Heart right ventricle (tissue), 16 donors: ENCODE measurements at regions not wholly inside any gene's neighbourhood (a gene's known extent, or its start where the extent isn't known, plus 50 kb on each side); places are given as distances from the start of the nearest gene placed in this dataset.

Experiments used
- ATAC-seq, 8 donors: fragments of 200-7000 bp; cut with Tn5 transposase; one replicate each; pipeline ENCODE4 v1.9.1; 2020; ENCODE audit warnings: mild to moderate bottlenecking in 8 of 8, moderate library complexity in 8 of 8, moderate number of reproducible peaks in 1 of 8
- DNase-seq, 2 donors: peaks; one replicate each; pipeline ENCODE4 v3.0.0-alpha.2; 2020
- H3K27ac ChIP-seq, 10 donors: fragments of 200-600 bp; sonication (generic) in 2 of 10; one replicate each; pipeline versions ENCODE4 v1.5.0 to v1.8.0; 2020 to 2022; ENCODE audit warnings: mild to moderate bottlenecking in 3 of 10
- H3K27me3 ChIP-seq, 7 donors: fragments of 200-600 bp; one replicate each; pipeline ENCODE4 v1.8.0; 2021 to 2022; ENCODE audit warnings: mild to moderate bottlenecking in 2 of 7
- H3K36me3 ChIP-seq, 9 donors: fragments of 200-600 bp; sonication (generic) in 1 of 9; one replicate each; pipeline versions ENCODE4 v1.5.0 to v1.8.0; 2020 to 2022; ENCODE audit warnings: mild to moderate bottlenecking in 2 of 9
- H3K4me1 ChIP-seq, 9 donors: fragments of 200-600 bp; sonication (generic) in 1 of 9; one replicate each; pipeline versions ENCODE4 v1.5.0 to v1.8.0; 2020 to 2022; ENCODE audit warnings: mild to moderate bottlenecking in 4 of 9
- H3K4me3 ChIP-seq, 10 donors: fragments of 200-600 bp; sonication (generic) in 2 of 10; one replicate each; pipeline versions ENCODE4 v1.5.0 to v1.8.0; 2020 to 2022; ENCODE audit warnings: mild to moderate bottlenecking in 7 of 10, moderate library complexity in 2 of 10
- H3K9me3 ChIP-seq, 11 donors: fragments of 200-600 bp in 10 of 11; sonication (generic) in 2 of 11; one replicate each; pipeline versions ENCODE4 v1.5.0 to v1.8.0; 2013 to 2022; ENCODE audit warnings: mild to moderate bottlenecking in 2 of 11, control low read depth in 1 of 11, moderate library complexity in 1 of 11
- CTCF ChIP-seq, 9 donors: fragments of 200-600 bp; sonication (generic) in 2 of 9; IDR thresholded peaks; one replicate each; pipeline versions ENCODE4 v1.5.0 to v1.8.0; 2021 to 2022; ENCODE audit warnings: antibody characterized with exemption in 9 of 9, mild to moderate bottlenecking in 5 of 9, moderate library complexity in 1 of 9
- WGBS, 2 donors: extraction: QIAGEN DNeasy Blood & Tissue Kit; methylation state at CpG; one replicate each; pipeline ENCODE4 v1.1.7; 2013; ENCODE audit warnings: inconsistent platforms in 1 of 2; 5-methylcytosine and 5-hydroxymethylcytosine counted together
- intact Hi-C, 10 donors: fragments of 100-400 bp; cut with DNase I; formaldehyde crosslinking; loops; one replicate each; pipeline versions ENCODE4 v1.11.1 to v1.14.2; 2022
- donor health status: Arrhythmogenic right ventricular cardiomyopathy.
- donor health status: ischemic (EF 13 %, LVEDD 7.1; RV severe dilation, severe dysfunction).
- donor health status: healthy with polysubstance abuse.
- donor health status: DM: no; HTN: yes; CAD: no.
- donor health status: DM: no; HTN: no; CAD: no.
- donor health status: ischemic (EF 25% LVEDD 6.9; RV normal size, moderate dysfunction).
- donor health status: ischemic (EF 25% LVEDD 5.7; RV mildly dilated, moderate dysfunction).
- donor health status: healthy.
- donor health status: DM: yes; HTN: yes; CAD: no.
- donor health status: Ischemic cardiomyopathy.
- donor health status: ischemic (EF 35%, LVEDD 5.7; RV mildly dilated, moderate dysfunction).
- donor health status: nonischemic (EF 11% LVEDD 7.7; RV severe dilation, severe dysfunction).
- donor health status: DM: yes; HTN: yes; CAD: no.
- donor health status: PGD.
- donor health status: ischemic (EF 29% LVEDD 5.4; RV normal size, mild dysfunction).
- donor health status: nonischemic (EF 23%, LVEDD 6.1; RV moderate dilation, normal function).

- Histone ChIP-seq H3K27ac (no peak overlapping the region), H3K36me3 (no peaks in the 10 kb centered on the region), H3K9me3 (no peaks in the 10 kb centered on the region), H3K4me3 (no peak overlapping the region), H3K27me3 (no peaks in the 10 kb centered on the region), H3K4me1 (no peaks in the 10 kb centered on the region)
- DNase-seq (no peak), ATAC-seq (no peak)
- 85 to 97% methylated on average over 4 of the region's 4 CpGs for WGBS, 2 donors
- TF ChIP-seq CTCF (IDR thresholded peaks at IDR 0.05): no peak
- intact Hi-C loops: no loop called here
Measured at GRCh38 chr1:87568005-87568404, 239.3 kb downstream of the LMO4 start.

GRCh38 chr1:87568911-87569310 lies 240.2 kb downstream of the LMO4 start:
- intact Hi-C loops: no loop called here
- no peak for ATAC-seq
- no peak for DNase-seq
- Histone ChIP-seq H3K27me3 (no peaks in the 10 kb centered on the region), H3K9me3 (no peaks in the 10 kb centered on the region), H3K4me1 (no peaks in the 10 kb centered on the region), H3K27ac (no peak overlapping the region), H3K4me3 (no peak overlapping the region), H3K36me3 (no peaks in the 10 kb centered on the region)
- 62 to 72% methylated on average over 3 of the region's 3 CpGs for WGBS, 2 donors
- no peak for TF ChIP-seq CTCF (IDR thresholded peaks at IDR 0.05)

- H3K27me3 ChIP-seq: no peaks in the 10 kb centered on the region
- no peaks in the 10 kb centered on the region for H3K4me1 ChIP-seq
- DNase-seq (no peak), ATAC-seq (no peak)
- H3K27ac ChIP-seq: no peak overlapping the region
- 80 to 82% methylated on average over 4 of the region's 4 CpGs for WGBS, 2 donors
- no peak overlapping the region for H3K4me3 ChIP-seq
- intact Hi-C loops: no loop called here
- no peaks in the 10 kb centered on the region for H3K9me3 ChIP-seq
- H3K36me3 ChIP-seq: no peaks in the 10 kb centered on the region
- no peak for TF ChIP-seq CTCF (IDR thresholded peaks at IDR 0.05)
Measured at GRCh38 chr1:87572008-87572407, 243.3 kb downstream of the LMO4 start.

GRCh38 chr1:87572891-87573290 lies 244.2 kb downstream of the LMO4 start:
- H3K27me3 ChIP-seq: no peaks in the 10 kb centered on the region
- no peak for TF ChIP-seq CTCF (IDR thresholded peaks at IDR 0.05)
- no peak overlapping the region for H3K4me3 ChIP-seq
- DNase-seq: no peak
- no peaks in the 10 kb centered on the region for H3K4me1 ChIP-seq
- no peaks in the 10 kb centered on the region for H3K9me3 ChIP-seq
- no peaks in the 10 kb centered on the region for H3K36me3 ChIP-seq
- 84 to 89% methylated on average over 2 of the region's 2 CpGs for WGBS, 2 donors
- intact Hi-C loops: no loop called here
- no peak for ATAC-seq
- no peak overlapping the region for H3K27ac ChIP-seq

- Histone ChIP-seq H3K27ac (no peak overlapping the region), H3K27me3 (no peaks in the 10 kb centered on the region), H3K9me3 (no peaks in the 10 kb centered on the region), H3K36me3 (no peaks in the 10 kb centered on the region), H3K4me1 (no peaks in the 10 kb centered on the region), H3K4me3 (no peak overlapping the region)
- ATAC-seq (no peak), DNase-seq (no peak)
- no peak for TF ChIP-seq CTCF (IDR thresholded peaks at IDR 0.05)
- 67 to 71% methylated on average over 3 of the region's 3 CpGs for WGBS, 2 donors
- intact Hi-C loops: no loop called here
Measured at GRCh38 chr1:87575528-87575927, 246.8 kb downstream of the LMO4 start.
